ENCODE measurements at regions not wholly inside any gene's neighbourhood (a gene's known extent, or its start where the extent isn't known, plus 50 kb on each side); places are given as distances from the start of the nearest gene placed in this dataset.

- no peaks in the 10 kb centered on the region for H3K27me3 Mint-ChIP-seq (ENCODE audit: insufficient read depth, unreplicated experiment)
- no peaks in the 10 kb centered on the region for H3K36me3 Mint-ChIP-seq (ENCODE audit: insufficient read depth, unreplicated experiment)
- Histone ChIP-seq H3K4me3 (ENCODE audit: low read depth, low read length) (no peak overlapping the region), H3K9me3 (no peaks in the 10 kb centered on the region), H3K36me3 (ENCODE audit: control insufficient read depth, insufficient read depth, low read length) (no peaks in the 10 kb centered on the region), H3K4me1 (no peaks in the 10 kb centered on the region), H3K27me3 (replicated peaks; ENCODE audit: control insufficient read depth, insufficient read depth, low read length) (no peaks in the 10 kb centered on the region)
- peaks cover 10% of the 10 kb centered on the region for H3K4me1 Mint-ChIP-seq (ENCODE audit: low read depth, unreplicated experiment)
- TF ChIP-seq CTCF (IDR thresholded peaks at IDR 0.05; ENCODE audit: insufficient read depth in 1 of 2, low read depth in 1 of 2, low read length in 1 of 2, severe bottlenecking in 1 of 2, unreplicated experiment in 1 of 2) = no peak
- H3K27ac Mint-ChIP-seq (ENCODE audit: unreplicated experiment) = no peak overlapping the region
- CTCF ChIA-PET = no interaction called here
- intact Hi-C loops (cut with micrococcal nuclease; ENCODE audit: unreplicated experiment) = no loop called here
- H3K4me3 Mint-ChIP-seq (ENCODE audit: unreplicated experiment) = no peak overlapping the region
- POLR2A ChIA-PET = interaction anchor here (0.5 kb wide), 1 partner anchor 324 kb away, joined by 3 read pairs; the partner anchor contains the start of gene AKAP7
- BruUV-seq (replicated peaks) = no TSS peak
- no peak for DNase-seq
- peaks cover 1% of the 10 kb centered on the region for H3K9me3 Mint-ChIP-seq (ENCODE audit: unreplicated experiment)
Observed at GRCh38 chr6:131459005-131459404, 114.0 kb upstream of the ARG1 start.

GRCh38 chr6:131460614-131461000 lies 112.4 kb upstream of the ARG1 start:
- no peaks in the 10 kb centered on the region for H3K4me1 ChIP-seq
- TF ChIP-seq CTCF (IDR thresholded peaks at IDR 0.05; ENCODE audit: insufficient read depth in 1 of 2, low read depth in 1 of 2, low read length in 1 of 2, severe bottlenecking in 1 of 2, unreplicated experiment in 1 of 2) = no peak
- ChIA-PET CTCF (interaction anchor here (0.5 kb wide), 1 partner anchor 52 kb away, joined by 4 read pairs; no protein-coding TSS in a partner anchor), POLR2A (no interaction called here)
- no peaks in the 10 kb centered on the region for H3K27me3 ChIP-seq (replicated peaks; ENCODE audit: control insufficient read depth, insufficient read depth, low read length)
- peaks cover 10% of the 10 kb centered on the region for H3K4me1 Mint-ChIP-seq (ENCODE audit: low read depth, unreplicated experiment)
- no peaks in the 10 kb centered on the region for H3K36me3 ChIP-seq (ENCODE audit: control insufficient read depth, insufficient read depth, low read length)
- no peak overlapping the region for H3K27ac Mint-ChIP-seq (ENCODE audit: unreplicated experiment)
- no peak overlapping the region for H3K4me3 Mint-ChIP-seq (ENCODE audit: unreplicated experiment)
- no peaks in the 10 kb centered on the region for H3K27me3 Mint-ChIP-seq (ENCODE audit: insufficient read depth, unreplicated experiment)
- no TSS peak for BruUV-seq (replicated peaks)
- no peaks in the 10 kb centered on the region for H3K36me3 Mint-ChIP-seq (ENCODE audit: insufficient read depth, unreplicated experiment)
- intact Hi-C loops (cut with micrococcal nuclease; ENCODE audit: unreplicated experiment) = no loop called here
- H3K9me3 ChIP-seq = no peaks in the 10 kb centered on the region
- no peak for DNase-seq
- H3K4me3 ChIP-seq (ENCODE audit: low read depth, low read length) = no peak overlapping the region
- no peaks in the 10 kb centered on the region for H3K9me3 Mint-ChIP-seq (ENCODE audit: unreplicated experiment)

GRCh38 chr6:131469130-131469529 lies 103.9 kb upstream of the ARG1 start:
- Mint-ChIP-seq H3K27ac (ENCODE audit: unreplicated experiment) (no peak overlapping the region), H3K4me1 (ENCODE audit: low read depth, unreplicated experiment) (no peaks in the 10 kb centered on the region), H3K9me3 (ENCODE audit: unreplicated experiment) (peaks cover 11% of the 10 kb centered on the region), H3K4me3 (ENCODE audit: unreplicated experiment) (no peak overlapping the region), H3K27me3 (ENCODE audit: insufficient read depth, unreplicated experiment) (no peaks in the 10 kb centered on the region), H3K36me3 (ENCODE audit: insufficient read depth, unreplicated experiment) (no peaks in the 10 kb centered on the region)
- intact Hi-C loops (cut with micrococcal nuclease; ENCODE audit: unreplicated experiment) = no loop called here
- Histone ChIP-seq H3K27me3 (replicated peaks; ENCODE audit: control insufficient read depth, insufficient read depth, low read length) (no peaks in the 10 kb centered on the region), H3K4me3 (ENCODE audit: low read depth, low read length) (no peak overlapping the region), H3K9me3 (0 out of 2 replicates have a peak, but pooled peaks cover 3% of the 10 kb centered on the region), H3K36me3 (ENCODE audit: control insufficient read depth, insufficient read depth, low read length) (no peaks in the 10 kb centered on the region), H3K4me1 (no peaks in the 10 kb centered on the region)
- ChIA-PET CTCF (no interaction called here), POLR2A (no interaction called here)
- DNase-seq = no peak
- no TSS peak for BruUV-seq (replicated peaks)
- TF ChIP-seq CTCF (IDR thresholded peaks at IDR 0.05; ENCODE audit: insufficient read depth in 1 of 2, low read depth in 1 of 2, low read length in 1 of 2, severe bottlenecking in 1 of 2, unreplicated experiment in 1 of 2) = no peak
